ENCODE measurements at regions not wholly inside any gene's neighbourhood (a gene's known extent, or its start where the extent isn't known, plus 50 kb on each side); places are given as distances from the start of the nearest gene placed in this dataset.

- TF ChIP-seq TOX (CRISPR knock-in tag; IDR thresholded peaks at IDR 0.05; ENCODE audit: borderline replicate concordance) (no peak), ZNF565 (CRISPR knock-in tag; conservative IDR thresholded peaks at IDR 0.05; ENCODE audit: low read depth) (no peak), CSDC2 (CRISPR knock-in tag; IDR thresholded peaks at IDR 0.05) (no peak), ZFP3 (CRISPR knock-in tag; IDR thresholded peaks at IDR 0.05) (no peak), TSHZ2 (CRISPR knock-in tag; IDR thresholded peaks at IDR 0.05) (no peak), CREB5 (CRISPR knock-in tag; IDR thresholded peaks at IDR 0.05; ENCODE audit: low read depth) (no peak), SNAI2 (CRISPR knock-in tag; IDR thresholded peaks at IDR 0.05) (no peak), PATZ1 (CRISPR knock-in tag; IDR thresholded peaks at IDR 0.05; ENCODE audit: borderline replicate concordance) (no peak), OSR1 (CRISPR knock-in tag; IDR thresholded peaks at IDR 0.05) (no peak), ISL1 (CRISPR knock-in tag; IDR thresholded peaks at IDR 0.05) (peak; percentile 82), ZFP30 (CRISPR knock-in tag; IDR thresholded peaks at IDR 0.05) (no peak)
These were observed 264.0 kb upstream of the CCDC179 start for GRCh38 chr11:23124249-23124648.
